ENCODE measurements at regions not wholly inside any gene's neighbourhood (a gene's known extent, or its start where the extent isn't known, plus 50 kb on each side); places are given as distances from the start of the nearest gene placed in this dataset.

GRCh38 chr9:83177747-83178146 is 114.8 kb upstream of the RASEF start:
- H3K36me3 ChIP-seq: no peaks in the 10 kb centered on the region
- intact Hi-C loops (cut with DNase I): no loop called here
- no peaks in the 10 kb centered on the region for H3K4me1 ChIP-seq (ENCODE audit: insufficient read depth)
- DNase-seq: no peak
- H3K27ac ChIP-seq: no peak overlapping the region
- H3K4me3 ChIP-seq: no peak overlapping the region
- 92 to 95% (median 94%) methylated on average over 3 of the region's 3 CpGs for WGBS, 3 donors
- H3K9me3 ChIP-seq: no peaks in the 10 kb centered on the region
- no peak for TF ChIP-seq EP300 (IDR thresholded peaks at IDR 0.05)
- H3K27me3 ChIP-seq: no peaks in the 10 kb centered on the region

- Histone ChIP-seq H3K27me3 (no peaks in the 10 kb centered on the region), H3K4me3 (no peak overlapping the region), H3K27ac (no peak overlapping the region), H3K36me3 (no peaks in the 10 kb centered on the region), H3K9me3 (no peaks in the 10 kb centered on the region), H3K4me1 (ENCODE audit: insufficient read depth) (no peaks in the 10 kb centered on the region)
- no peak for TF ChIP-seq EP300 (IDR thresholded peaks at IDR 0.05)
- TF ChIP-seq CTCF (IDR thresholded peaks at IDR 0.05): no peak
- TF ChIP-seq POLR2A (IDR thresholded peaks at IDR 0.05): no peak
- WGBS, 3 donors: 39 to 65% (median 41%) methylated on average over 1 of the region's 1 CpG
- no peak for DNase-seq
- intact Hi-C loops (cut with DNase I): no loop called here
Observed at GRCh38 chr9:83167126-83167525, 104.2 kb upstream of the RASEF start.

- Histone ChIP-seq H3K4me1 (ENCODE audit: insufficient read depth) (no peaks in the 10 kb centered on the region), H3K27ac (no peak overlapping the region), H3K4me3 (no peak overlapping the region), H3K9me3 (no peaks in the 10 kb centered on the region), H3K36me3 (no peaks in the 10 kb centered on the region), H3K27me3 (no peaks in the 10 kb centered on the region)
- intact Hi-C loops (cut with DNase I): no loop called here
- TF ChIP-seq POLR2A (IDR thresholded peaks at IDR 0.05) (no peak), EP300 (IDR thresholded peaks at IDR 0.05) (no peak), CTCF (IDR thresholded peaks at IDR 0.05) (no peak)
- 65 to 78% (median 75%) methylated on average over 5 of the region's 5 CpGs for WGBS, 3 donors
- no peak for DNase-seq
Observed at GRCh38 chr9:83166372-83166771, 103.4 kb upstream of the RASEF start.

- Histone ChIP-seq H3K4me1 (ENCODE audit: insufficient read depth) (no peaks in the 10 kb centered on the region), H3K4me3 (no peak overlapping the region), H3K9me3 (no peaks in the 10 kb centered on the region), H3K27me3 (no peaks in the 10 kb centered on the region), H3K36me3 (no peaks in the 10 kb centered on the region), H3K27ac (no peak overlapping the region)
- intact Hi-C loops (cut with DNase I): no loop called here
- no peak for TF ChIP-seq CTCF (IDR thresholded peaks at IDR 0.05)
- TF ChIP-seq EP300 (IDR thresholded peaks at IDR 0.05): no peak
- TF ChIP-seq POLR2A (IDR thresholded peaks at IDR 0.05): no peak
- DNase-seq: no peak
Observed at GRCh38 chr9:83155733-83156132, 92.8 kb upstream of the RASEF start.

- Histone ChIP-seq H3K4me1 (ENCODE audit: insufficient read depth) (no peaks in the 10 kb centered on the region), H3K4me3 (no peak overlapping the region), H3K36me3 (no peaks in the 10 kb centered on the region), H3K9me3 (no peaks in the 10 kb centered on the region), H3K27ac (no peak overlapping the region), H3K27me3 (no peaks in the 10 kb centered on the region)
- intact Hi-C loops (cut with DNase I): no loop called here
- DNase-seq: no peak
- TF ChIP-seq CTCF (IDR thresholded peaks at IDR 0.05) (no peak), EP300 (IDR thresholded peaks at IDR 0.05) (no peak)
- 89 to 93% (median 93%) methylated on average over 2 of the region's 2 CpGs for WGBS, 3 donors
Observed at GRCh38 chr9:83154821-83155220, 91.9 kb upstream of the RASEF start.

Measured in ovary (tissue), 7 donors.